ENCODE measurements at regions not wholly inside any gene's neighbourhood (a gene's known extent, or its start where the extent isn't known, plus 50 kb on each side); places are given as distances from the start of the nearest gene placed in this dataset.

- DNase-seq, result no peak
These were observed 291.3 kb upstream of the PHYHIPL start for GRCh38 chr10:58885146-58885545.

GRCh38 chr10:58885686-58886345 lies 290.6 kb upstream of the PHYHIPL start:
- DNase-seq, result no peak

- DNase-seq, result no peak
These were observed 290.0 kb upstream of the PHYHIPL start for GRCh38 chr10:58886406-58886805.

- DNase-seq, result no peak
These were observed 289.0 kb upstream of the PHYHIPL start for GRCh38 chr10:58887474-58887873.

GRCh38 chr10:58888957-58889356 lies 287.5 kb upstream of the PHYHIPL start:
- DNase-seq, result no peak

- DNase-seq, result no peak
These were observed 284.4 kb upstream of the PHYHIPL start for GRCh38 chr10:58892031-58892531.

GRCh38 chr10:58894929-58895328 lies 281.5 kb upstream of the PHYHIPL start:
- DNase-seq, result no peak

GRCh38 chr10:58896229-58896628 lies 280.2 kb upstream of the PHYHIPL start:
- no peak for DNase-seq

- no peak for DNase-seq
These were observed 279.2 kb upstream of the PHYHIPL start for GRCh38 chr10:58897236-58897635.

GRCh38 chr10:58897708-58898107 lies 278.7 kb upstream of the PHYHIPL start:
- DNase-seq, result no peak

- DNase-seq, result no peak
These were observed 277.4 kb upstream of the PHYHIPL start for GRCh38 chr10:58898854-58899573.

- no peak for DNase-seq
These were observed 275.3 kb upstream of the PHYHIPL start for GRCh38 chr10:58901092-58901646.

GRCh38 chr10:58903071-58903470 lies 273.4 kb upstream of the PHYHIPL start:
- DNase-seq, result no peak

- DNase-seq, result no peak
These were observed 266.6 kb upstream of the PHYHIPL start for GRCh38 chr10:58909881-58910280.

- no peak for DNase-seq
These were observed 262.7 kb upstream of the PHYHIPL start for GRCh38 chr10:58913717-58914116.

- no peak for DNase-seq
These were observed 257.6 kb upstream of the PHYHIPL start for GRCh38 chr10:58918887-58919286.

GRCh38 chr10:58919927-58920654 lies 256.4 kb upstream of the PHYHIPL start:
- no peak for DNase-seq

- no peak for DNase-seq
These were observed 255.8 kb upstream of the PHYHIPL start for GRCh38 chr10:58920655-58921003.

- DNase-seq, result no peak
These were observed 255.0 kb upstream of the PHYHIPL start for GRCh38 chr10:58921421-58921855.

GRCh38 chr10:58925381-58925780 lies 251.1 kb upstream of the PHYHIPL start:
- DNase-seq, result no peak

- DNase-seq, result no peak
These were observed 245.9 kb upstream of the PHYHIPL start for GRCh38 chr10:58930500-58930899.

- DNase-seq, result no peak
These were observed 244.3 kb upstream of the PHYHIPL start for GRCh38 chr10:58932126-58932525.

- no peak for DNase-seq
These were observed 243.7 kb upstream of the PHYHIPL start for GRCh38 chr10:58932577-58933314.
